Stimulated activated CD8-positive, alpha-beta memory T cell treated with anti-CD3 and anti-CD28 coated beads, Interleukin-7, amount 100 ng/mL, for 48 hours (primary cell): ENCODE measurements at regions not wholly inside any gene's neighbourhood (a gene's known extent, or its start where the extent isn't known, plus 50 kb on each side); places are given as distances from the start of the nearest gene placed in this dataset.

Source experiments
- DNase-seq, 2 donors: peaks; one replicate each; pipeline ENCODE4 v3.0.0-alpha.2; 2020; ENCODE audit warnings: low read depth in 1 of 2; ENCODE audit errors: extremely low read depth in 1 of 2

DNA sequence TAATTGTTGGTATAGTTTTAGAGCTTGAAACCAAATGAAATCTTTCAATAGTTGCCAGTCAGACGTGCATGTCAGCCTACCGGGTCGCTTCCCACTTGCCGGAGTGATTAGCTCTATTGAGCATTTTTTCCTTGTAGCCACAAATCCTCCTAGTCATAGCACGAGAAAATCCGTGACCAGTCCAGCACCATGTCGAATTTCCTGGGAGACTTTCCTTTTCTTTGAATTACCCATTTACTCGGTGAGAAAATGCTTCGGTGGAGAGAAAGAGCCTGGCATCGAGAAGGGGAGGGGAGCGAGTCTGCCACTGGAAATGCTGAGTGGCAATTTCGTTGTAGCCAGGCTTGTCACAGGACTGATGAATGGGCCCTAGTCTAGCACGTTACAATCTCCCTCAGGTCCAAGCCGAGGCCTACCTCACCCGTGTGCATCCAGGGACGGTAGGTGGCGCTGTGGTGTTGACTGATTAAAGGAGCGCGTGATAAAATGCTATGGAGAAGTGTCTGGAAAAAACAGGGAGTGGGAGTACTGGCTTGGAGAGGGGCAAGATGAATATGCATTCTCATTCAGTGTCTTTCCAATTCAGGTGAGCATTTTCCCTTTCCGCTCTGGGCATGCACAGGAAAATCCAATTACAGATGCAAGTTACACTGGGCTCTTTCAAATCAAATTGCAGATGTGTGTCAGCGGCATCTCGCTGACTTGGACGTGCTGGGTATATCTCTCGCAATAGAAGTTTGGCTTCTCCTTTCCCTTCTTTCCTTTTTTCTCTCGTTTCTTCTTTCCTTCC, 238.8 kb downstream of the EDEM1 start:
- peak; percentile 10 to 37 for DNase-seq

DNA sequence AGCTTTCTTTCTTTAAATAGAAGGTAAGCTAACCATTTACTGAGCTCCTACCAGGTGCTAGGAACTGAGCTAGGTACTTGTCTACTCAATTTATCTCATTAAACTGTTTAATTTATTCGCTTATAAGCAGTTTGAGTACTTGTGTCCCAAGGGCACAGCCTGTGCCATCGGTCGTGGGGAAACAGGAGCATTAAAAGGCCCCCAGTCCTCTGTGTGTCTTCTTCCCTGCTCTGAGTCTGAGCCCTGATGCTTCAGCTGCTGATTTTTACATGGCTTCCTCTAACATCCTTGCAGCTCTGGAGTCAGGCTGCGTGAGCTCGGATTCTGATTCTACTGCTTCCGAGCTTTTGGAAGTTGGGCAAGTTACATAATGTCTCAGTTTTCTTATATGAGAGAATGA, 239.5 kb downstream of the EDEM1 start:
- DNase-seq = no peak

DNA sequence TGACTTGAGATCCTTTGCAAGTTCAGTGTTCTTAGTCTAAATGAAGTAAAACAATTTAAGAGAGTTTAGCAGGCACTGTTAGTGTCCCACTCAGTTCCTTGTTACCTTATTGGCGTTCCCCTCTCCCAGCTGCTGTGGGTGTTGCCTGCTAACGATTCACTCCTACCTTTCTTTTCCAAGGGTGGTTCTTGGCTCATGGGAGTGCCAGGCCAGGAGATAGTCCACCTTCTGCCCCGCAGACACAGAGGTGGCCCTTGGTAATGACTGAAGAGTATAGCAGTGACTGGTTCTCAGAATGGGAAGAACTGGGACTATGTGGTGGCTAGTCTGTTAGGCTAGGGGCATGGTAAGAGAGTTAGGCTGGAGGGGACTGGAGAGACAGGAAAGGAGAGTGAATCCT, 240.4 kb downstream of the EDEM1 start:
- no peak for DNase-seq

DNA sequence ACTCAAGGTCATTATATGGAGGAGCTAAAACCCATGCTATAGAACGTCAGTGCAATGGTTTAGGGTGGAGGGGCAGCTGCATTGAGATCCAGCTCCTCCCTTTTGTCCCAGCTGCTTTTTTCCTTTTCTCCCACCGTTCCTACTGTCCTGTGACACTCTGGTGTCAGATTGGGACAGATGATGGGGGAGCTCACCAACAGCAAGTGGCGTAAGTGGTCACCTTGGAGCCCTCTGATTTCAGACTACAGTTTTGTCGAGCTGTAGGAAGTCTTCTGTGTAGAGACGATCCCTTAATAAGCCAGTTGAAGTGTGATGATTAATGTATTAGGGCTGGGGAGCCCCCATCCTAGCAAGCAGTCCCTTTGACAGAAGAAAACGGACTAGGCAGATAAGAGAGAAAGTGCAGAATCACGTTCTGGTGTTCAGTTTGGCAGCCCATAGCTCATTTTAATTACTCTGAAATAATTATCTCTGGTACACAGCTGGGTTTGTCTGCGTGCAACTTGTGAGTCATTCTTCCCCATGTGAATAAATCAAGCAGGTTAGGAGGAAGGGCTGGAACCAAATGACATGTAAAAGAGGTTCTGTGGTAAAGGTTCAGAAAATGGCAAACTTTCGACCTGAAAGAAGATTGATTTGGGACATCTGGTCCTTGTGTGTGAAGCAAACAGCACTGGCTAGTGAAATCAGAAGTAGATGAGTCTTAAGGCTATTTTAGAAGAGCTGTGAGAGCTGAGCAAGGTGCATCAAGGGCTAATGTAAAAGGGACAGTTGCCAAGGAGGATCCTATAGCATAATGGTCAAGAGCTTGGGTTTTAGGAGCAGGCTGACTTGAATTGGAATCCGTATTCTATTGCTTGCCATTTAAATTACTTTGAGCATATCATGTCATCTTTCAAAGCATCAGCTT, 241.4 kb downstream of the EDEM1 start:
- no peak for DNase-seq

DNA sequence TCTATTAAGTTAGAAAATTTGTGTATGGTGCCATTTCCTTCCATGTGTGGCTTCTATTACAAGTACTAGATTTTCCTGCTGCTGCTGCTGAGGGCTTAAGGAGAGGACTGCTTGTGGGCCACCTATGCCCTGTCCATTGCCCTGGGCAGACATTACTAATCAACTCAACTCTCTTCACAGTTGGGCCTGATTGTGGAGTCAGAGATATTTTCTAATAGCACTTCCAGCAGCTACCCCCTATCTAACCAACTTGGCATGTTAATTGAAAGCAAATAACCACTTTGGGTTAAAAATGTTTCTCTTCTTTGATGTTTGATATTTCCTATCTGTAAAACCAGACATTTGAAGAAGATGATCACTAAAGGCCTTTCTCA, 242.0 kb downstream of the EDEM1 start:
- no peak for DNase-seq

DNA sequence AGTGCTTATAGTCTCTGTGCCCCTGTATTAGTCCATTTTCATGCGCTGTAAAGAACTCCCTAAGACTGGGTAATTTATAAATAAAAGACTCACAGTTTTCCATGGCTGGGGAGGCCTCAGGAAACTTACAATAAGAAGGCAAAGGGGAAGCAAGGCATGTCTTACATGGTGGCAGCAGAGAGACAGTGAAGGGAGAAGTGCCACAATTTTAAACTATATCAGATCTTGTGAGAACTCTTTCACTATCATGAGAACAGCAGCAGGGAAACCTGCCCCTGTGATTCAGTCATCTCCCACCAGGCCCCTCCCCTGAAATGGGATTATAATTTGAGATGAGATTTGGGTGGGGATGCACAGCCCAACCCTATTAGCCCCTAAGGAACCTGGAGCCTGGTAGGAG, 243.2 kb downstream of the EDEM1 start:
- no peak for DNase-seq

DNA sequence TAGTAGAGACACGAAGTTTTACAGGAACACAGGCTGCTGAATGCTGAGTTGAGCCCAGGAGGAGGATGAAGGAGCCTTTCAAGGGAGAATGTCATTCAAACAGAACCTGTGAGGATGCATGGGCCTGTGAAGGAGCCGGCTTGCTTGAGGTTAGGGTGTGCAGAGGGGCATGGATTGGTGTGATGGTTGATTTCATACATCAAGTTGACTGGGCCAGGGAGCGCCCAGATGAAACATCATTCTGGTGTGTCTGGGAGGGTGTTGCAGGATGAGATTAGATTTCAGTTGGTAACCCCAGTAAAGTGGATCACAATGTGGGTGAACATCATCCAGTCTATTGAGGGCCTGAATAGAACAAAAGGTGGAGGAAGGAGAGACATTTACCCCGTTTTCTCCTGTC, 243.6 kb downstream of the EDEM1 start:
- no peak for DNase-seq

DNA sequence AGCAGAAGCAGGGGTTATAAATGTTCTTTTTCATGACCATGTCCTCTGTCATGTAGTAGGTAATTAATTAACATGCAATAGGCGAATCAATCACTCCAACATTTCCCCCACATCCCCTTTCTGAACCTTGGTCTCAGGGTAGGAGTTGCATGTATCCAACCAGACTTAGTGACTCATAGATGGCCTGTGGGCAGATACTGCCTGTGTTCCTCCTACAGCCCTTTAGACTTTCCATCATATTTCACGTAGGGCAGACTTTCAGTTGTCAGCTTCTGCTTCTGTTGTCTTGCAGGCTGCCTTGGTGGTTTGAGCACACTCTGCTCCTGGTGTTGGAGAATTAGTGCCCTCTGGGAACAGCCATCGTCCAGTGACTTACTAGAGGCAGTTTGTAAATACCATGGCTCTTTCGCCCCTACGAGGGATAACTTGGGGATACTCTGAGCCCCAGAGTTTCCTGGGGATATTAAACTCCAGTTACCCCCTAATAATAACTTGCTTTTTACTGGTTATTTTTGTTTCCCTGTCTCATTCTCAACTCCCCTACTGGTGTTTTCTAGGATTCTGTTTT, 244.4 kb downstream of the EDEM1 start:
- DNase-seq = no peak

DNA sequence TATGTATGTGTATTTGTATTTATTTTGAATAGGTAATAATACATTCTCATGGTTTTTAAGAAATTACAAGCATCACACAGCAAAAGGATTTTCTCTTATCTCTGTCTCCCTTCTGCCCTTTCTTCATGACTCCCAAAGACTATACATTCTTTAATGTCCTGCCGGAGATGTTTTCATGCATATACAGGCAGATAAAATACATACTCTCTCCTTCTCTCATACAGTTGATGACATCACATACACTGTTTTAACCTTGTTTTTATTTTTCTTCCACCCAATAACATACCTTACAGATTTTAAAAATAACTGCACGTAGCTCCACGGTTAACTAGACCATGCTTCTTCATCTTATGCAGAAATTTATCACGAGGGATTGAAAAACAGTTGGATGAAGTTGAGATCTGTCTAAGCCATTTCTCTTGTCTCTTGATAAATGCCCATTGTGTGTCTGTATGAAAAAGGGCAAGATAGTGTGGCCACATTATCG, 249.8 kb downstream of the EDEM1 start:
- no peak for DNase-seq

DNA sequence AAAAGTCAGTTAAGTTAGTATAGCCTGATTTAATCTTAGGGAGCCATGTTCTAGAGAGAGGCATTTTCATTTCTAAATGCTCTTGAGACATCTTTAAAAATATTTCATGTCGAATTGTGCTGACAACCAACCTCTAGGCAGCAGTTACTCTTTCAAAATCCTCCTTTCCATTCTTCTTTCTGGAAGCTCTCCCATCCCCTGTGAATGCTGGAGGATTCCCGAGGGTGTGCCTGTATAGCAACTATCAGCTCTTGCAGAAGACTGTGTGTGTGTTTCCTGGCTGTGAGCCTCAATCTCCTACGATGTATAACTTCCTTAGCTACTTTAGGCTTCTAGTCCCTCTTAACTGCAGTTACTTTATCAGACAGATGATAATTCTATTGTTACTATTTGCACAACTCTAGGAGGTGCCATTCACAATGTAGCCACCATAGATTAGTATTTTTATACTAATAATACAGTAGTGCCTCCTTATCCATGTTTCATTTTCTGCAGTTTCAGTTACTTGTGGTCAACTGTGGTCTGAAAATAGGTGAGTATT, 250.3 kb downstream of the EDEM1 start:
- no peak for DNase-seq

DNA sequence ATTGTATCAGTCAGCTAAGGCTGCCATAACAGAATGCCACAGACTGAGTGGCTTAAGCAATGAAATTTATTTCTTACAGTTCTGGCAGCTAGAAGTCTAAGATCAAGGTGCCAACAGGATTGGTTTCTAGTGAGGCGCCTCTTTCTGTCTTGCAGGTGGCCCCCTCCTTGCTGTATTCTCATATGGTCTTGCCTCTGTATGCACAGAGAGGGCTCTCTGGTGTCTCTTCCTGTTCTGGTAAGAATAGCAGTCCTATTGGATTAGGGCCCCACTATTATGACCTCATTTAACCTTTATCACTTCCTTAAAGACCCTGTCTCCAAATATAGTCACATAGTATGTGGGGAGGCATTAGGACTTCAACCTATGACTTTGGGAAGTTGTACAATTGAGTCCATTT, 253.9 kb downstream of the EDEM1 start:
- DNase-seq = no peak

DNA sequence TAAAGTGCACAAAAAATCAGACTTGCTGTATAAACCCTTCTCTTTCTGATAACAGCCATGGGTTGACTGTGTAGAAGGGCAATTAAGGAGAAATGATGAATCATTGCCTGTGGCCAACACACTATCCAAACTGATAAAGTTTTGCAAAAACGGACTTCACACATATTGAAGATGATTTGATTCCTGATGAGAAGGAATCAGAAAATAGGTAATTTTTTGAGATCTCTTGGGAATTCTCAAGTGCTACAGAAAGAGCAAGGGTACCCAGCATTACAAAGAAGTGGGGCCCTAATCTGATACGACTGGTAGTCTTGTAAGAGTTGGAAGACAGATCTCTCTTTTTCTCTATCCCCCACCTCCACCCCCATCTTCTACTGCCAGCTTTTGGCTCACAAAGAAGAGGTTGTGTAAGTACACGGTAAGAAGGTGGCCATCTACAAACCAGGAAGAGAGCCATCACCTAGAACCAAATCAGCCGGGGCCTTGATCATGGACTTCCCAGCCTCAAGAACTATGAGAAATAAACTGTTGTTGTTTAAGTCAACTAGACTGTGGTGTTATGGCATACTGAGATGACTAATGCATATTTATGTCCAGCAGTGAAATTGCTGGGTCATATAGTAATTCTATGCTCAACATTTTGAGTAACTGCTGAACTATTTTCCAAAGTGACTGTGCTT, 254.7 kb downstream of the EDEM1 start:
- DNase-seq = no peak

DNA sequence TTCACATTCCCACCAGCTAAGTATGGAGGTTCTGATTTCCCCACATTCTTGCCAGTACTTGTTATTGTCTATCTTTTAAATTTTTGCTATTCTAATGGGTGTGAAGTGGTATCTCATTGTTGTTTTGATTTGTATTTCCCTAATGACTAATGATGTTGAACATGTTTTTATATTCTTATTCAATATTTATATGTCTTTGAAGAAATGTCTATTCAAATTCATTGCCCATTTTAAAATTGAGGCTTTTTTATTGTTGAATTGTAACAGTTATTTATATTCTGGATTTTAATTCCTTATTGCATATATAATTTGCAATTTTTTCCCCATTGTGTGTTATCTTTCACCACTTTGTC, 255.3 kb downstream of the EDEM1 start:
- DNase-seq = no peak

DNA sequence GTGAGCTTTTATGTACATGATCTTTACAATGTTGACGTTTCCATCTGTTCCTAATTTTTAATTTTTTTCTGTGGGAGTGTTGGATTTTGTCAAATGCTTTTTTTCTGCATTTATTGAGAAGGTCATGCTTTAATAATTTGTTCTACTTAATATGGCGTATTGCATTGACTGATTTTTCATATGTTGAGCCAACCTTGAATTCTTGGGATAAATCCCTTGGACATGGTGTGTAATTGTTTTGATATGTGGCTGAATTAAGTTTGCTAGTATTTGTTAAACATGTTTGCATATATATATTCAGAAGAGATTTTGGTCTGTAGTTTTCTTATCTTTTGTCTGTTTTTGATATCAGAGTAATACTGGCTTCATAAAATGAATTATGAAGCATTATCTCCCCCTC, 256.7 kb downstream of the EDEM1 start:
- DNase-seq = no peak

DNA sequence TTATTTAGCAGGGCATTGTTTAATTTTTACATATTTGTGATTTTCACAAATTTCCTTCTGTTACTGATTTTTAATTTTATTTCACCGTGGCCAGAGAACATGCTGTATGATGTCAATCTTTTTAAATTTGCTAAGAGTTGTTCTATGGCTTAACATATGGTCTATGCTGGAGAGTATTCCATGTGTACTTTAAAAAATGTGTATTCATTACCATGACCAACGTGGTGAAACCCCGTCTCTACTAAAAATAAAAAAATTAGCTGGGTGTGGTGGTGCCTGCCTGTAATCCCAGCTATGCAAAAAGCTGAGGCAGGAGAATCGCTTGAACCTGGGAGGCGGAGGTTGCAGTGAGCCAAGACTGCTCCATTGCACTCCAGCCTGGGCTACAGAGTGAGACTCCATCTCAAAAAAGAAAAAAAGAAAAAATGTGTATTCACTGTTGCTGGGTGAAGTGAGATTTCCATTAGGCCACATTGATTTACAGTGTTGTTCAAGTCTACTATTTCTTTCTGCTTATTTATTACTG, 258.2 kb downstream of the EDEM1 start:
- DNase-seq = no peak

DNA sequence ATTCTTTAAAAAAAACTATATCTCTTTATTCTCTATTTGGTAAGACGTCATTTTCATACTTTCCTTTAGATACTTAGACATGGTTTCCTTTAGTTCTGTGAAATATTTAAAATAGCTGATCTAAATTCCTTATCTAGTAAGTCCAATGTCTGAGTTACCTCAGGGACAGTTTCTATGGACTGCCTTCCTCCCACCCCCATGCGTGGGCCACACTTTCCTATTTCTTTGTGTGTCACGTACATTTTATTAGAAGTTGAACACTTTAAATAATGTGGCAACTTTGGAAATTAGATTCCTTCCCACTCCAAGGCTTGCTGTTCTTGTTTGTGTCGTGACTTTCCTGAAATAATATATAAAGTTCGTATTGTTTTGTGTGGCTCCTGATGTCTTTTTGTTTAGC, 260.7 kb downstream of the EDEM1 start:
- DNase-seq = no peak

DNA sequence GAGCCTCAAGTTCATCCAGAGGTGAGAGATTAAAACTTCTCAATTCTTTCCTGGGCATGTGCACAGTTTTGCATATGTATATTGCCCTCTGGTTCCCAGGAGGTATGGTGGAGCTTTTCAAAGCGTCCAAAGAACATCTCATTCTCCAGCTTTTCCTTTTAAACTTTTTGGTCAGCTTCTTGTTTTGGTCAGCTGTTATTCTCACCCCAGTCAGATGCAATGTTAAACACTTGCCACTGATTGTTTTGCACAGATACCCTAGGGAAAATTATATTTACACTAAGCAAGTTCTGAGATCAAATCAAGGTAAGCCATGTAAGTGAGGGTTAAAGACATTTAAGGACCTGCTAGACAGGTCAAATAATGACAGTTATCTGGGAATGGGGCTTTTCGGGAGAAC, 261.3 kb downstream of the EDEM1 start:
- no peak for DNase-seq

DNA sequence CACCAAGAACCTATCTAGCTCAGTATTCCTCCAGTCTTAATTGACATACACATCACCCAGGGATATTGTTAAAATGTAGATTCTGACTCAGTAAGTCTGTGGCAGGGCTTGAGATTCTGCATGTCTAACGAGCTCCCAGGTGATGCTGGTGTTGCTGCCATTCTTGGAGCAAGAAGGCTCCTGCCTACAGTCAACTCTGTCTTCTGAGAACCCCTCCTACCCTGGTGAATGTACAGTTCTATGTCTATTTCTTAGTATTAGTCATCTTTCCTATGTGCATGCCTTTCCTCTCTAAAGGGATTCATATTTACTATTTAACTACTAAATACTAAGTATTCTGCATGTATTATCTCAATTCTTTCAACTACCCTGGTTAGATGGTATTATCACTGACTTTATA, 268.7 kb downstream of the EDEM1 start:
- DNase-seq = no peak

DNA sequence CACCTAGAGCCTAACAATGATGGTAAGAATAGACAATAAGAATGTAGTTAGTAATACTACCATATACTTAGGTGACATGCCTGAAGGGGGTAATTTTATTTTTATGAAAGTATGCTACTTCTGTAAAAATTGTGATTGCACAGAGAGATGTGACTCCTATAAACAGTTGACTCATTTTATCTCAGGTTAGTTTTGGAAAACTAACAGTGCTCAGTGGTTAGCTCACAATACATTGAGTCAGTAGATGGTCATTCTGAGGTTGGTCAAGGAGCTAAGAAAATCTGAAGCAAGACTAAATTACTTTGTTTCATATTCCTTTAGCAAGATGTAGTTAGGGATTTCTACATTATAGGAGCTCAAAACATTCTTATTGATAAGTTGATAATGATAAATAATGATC, 271.0 kb downstream of the EDEM1 start:
- no peak for DNase-seq

DNA sequence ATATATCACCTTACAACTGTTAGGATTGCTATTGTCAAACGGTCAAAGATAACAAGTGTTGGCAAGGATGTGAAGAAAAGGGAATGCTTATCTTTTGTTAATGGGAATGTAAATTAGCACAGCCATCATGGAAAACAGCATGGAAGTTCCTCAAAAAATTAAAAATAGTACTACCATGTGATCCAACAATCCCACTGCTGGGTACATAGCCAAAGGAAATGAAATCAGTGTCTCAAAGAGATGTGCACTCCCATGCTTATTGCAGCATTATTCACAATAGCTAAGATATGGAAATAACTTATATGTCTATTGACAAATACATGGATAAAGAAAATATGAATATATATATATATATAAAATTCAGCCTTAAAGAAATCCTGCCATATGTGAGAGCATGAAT, 274.6 kb downstream of the EDEM1 start:
- DNase-seq = no peak

DNA sequence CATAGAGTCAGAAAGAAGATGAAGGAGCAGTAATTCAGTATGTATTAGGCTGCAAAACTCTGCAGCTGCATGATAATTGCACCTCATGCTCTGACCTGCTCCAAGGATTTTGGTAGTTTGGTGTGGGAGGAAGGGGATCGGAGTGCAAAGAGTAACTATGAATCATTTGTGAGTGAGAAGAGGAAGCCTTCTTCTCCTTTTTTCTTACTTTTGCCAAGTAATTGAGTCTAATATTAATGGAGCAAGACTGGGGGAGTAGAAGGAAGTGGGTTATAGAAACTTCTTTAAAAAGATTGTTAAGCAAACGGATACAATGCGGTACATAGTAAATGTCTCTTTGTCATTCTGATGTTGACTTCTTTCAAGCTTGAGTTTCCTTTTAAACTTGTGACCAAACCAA, 276.5 kb downstream of the EDEM1 start:
- DNase-seq = no peak
